ENCODE measurements at regions not wholly inside any gene's neighbourhood (a gene's known extent, or its start where the extent isn't known, plus 50 kb on each side); places are given as distances from the start of the nearest gene placed in this dataset.

DNA sequence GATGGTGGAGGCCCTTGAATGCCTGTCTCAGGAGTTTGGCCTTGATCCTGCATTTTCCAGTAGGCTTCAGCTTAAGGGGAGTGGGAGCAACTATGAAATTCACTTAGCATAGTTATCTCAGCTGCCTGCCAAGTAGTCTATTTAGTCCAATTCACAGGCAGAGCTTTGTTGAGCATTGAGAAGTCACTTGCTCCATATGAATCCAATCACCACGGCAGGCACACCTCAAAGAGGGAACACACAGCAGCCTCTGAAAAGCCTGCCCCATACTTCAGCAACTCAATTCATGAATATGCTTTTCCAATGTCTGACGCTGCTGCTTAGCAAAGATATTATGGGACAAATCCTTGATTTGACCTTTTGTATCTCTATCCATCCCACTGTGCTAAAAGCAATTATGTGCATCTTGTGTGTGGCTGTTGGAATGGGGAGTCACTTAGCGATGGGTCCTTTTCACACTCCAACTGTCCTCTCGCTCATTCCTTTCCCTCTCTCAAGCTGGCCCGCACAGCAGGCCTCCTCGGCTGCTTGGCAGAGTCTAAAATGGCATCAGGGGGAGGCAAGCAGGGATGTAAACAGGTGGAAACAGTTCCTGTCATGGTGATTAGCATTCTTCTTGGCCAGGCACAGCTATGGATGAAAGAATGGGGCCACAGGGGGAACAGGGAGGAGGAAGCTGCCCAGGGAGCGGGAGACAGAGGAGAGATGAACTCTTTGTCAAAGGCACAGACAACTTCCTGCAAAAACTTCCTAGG, 56.0 kb upstream of the LRPPRC start:
- TF ChIP-seq GATA2 (IDR thresholded peaks at IDR 0.05; ENCODE audit: low read depth, low read length) (no peak), GATA3 (IDR thresholded peaks at IDR 0.05; ENCODE audit: low read depth, low read length) (no peak)

Data from SH-SY5Y (cell line).